Activated naive CD8-positive, alpha-beta T cell treated with anti-CD3 and anti-CD28 coated beads, Interleukin-2, amount 50 U/mL, for 24 hours (primary cell): ENCODE measurements at regions not wholly inside any gene's neighbourhood (a gene's known extent, or its start where the extent isn't known, plus 50 kb on each side); places are given as distances from the start of the nearest gene placed in this dataset.
A peak's percentile ranks its signal among the peaks of the same experiment; 100 is the strongest.

Experiments
- ATAC-seq: fragments of 150-1000 bp; cut with Tn5 transposase; one replicate; pipeline ENCODE4 v1.10.0; 2021
- DNase-seq: peaks from one replicate; pipeline ENCODE4 v3.0.0; 2021
- H3K27ac Mint-ChIP-seq: one replicate; pipeline ENCODE4 v1.8.0; 2021; ENCODE audit warnings: mild to moderate bottlenecking, mixed read lengths
- H3K27me3 Mint-ChIP-seq: one replicate; pipeline ENCODE4 v1.8.0; 2021; ENCODE audit warnings: mixed read lengths
- H3K36me3 Mint-ChIP-seq: one replicate; pipeline ENCODE4 v1.8.0; 2021; ENCODE audit warnings: low read depth, mixed read lengths
- H3K4me1 Mint-ChIP-seq: one replicate; pipeline ENCODE4 v1.8.0; 2021; ENCODE audit warnings: mixed read lengths
- H3K4me3 Mint-ChIP-seq: one replicate; pipeline ENCODE4 v1.8.0; 2021; ENCODE audit warnings: mild to moderate bottlenecking, moderate library complexity, mixed read lengths
- H3K9me3 Mint-ChIP-seq: one replicate; pipeline ENCODE4 v1.8.0; 2021; ENCODE audit warnings: mixed read lengths

DNA sequence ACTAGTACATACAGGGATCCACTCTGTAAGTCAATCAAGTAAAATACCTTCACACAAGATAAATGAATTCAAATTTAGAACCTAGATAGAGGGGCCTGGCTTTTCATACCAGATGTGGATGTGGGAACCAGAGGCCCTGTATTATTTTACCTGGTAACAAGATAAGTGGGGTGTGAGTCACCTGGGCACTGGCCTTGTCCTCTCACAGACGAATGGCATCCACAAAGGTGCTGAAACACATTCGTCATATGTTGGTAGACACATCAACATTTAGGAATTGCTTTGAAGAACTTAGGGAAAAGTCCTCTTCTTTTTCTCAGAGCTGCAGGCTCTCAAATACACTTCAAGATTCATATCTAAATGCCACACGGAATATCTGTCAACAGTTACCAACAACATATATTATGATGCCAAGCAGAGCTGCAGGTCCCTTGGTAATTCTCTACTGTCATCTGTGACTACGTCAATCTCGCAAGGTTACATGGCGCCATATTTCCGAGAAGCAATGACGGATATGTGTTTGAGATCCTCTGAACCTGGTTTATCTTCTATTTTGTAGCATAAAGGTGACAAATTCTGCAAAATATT lies 618.6 kb downstream of the EPM2A start:
- ATAC-seq: no peak
- Mint-ChIP-seq H3K9me3 (no peaks in the 10 kb centered on the region), H3K27ac (no peak overlapping the region), H3K4me1 (no peaks in the 10 kb centered on the region), H3K27me3 (peaks cover 8% of the 10 kb centered on the region), H3K36me3 (no peaks in the 10 kb centered on the region), H3K4me3 (no peak overlapping the region)
- DNase-seq: no peak

GRCh38 chr6:145118224-145118623 lies 617.1 kb downstream of the EPM2A start:
- DNase-seq (no peak), ATAC-seq (no peak)
- H3K27ac Mint-ChIP-seq: no peak overlapping the region
- no peaks in the 10 kb centered on the region for H3K4me1 Mint-ChIP-seq
- no peaks in the 10 kb centered on the region for H3K36me3 Mint-ChIP-seq
- H3K4me3 Mint-ChIP-seq: no peak overlapping the region
- H3K27me3 Mint-ChIP-seq: peaks cover 2% of the 10 kb centered on the region
- H3K9me3 Mint-ChIP-seq: no peaks in the 10 kb centered on the region

DNA sequence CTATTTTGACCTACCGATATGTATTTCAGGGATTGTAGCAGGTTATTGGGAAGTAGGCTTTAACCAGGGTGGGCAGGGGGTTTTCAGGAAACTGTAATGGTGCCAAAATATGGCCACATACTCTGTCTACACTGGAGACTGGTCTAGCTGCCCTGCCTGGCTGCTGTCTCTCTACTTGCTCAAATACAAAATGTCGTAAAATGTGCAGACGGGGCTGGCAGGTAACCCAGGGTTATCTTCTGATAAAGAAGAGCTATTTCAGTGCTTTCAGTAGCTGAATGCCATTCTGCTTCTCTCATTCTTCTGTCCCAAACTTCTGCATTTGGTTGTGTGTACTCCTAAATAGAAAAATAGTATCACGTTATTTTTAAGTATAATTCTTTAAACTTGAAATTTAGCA lies 616.2 kb downstream of the EPM2A start:
- no peak overlapping the region for H3K27ac Mint-ChIP-seq
- no peak for ATAC-seq

DNA sequence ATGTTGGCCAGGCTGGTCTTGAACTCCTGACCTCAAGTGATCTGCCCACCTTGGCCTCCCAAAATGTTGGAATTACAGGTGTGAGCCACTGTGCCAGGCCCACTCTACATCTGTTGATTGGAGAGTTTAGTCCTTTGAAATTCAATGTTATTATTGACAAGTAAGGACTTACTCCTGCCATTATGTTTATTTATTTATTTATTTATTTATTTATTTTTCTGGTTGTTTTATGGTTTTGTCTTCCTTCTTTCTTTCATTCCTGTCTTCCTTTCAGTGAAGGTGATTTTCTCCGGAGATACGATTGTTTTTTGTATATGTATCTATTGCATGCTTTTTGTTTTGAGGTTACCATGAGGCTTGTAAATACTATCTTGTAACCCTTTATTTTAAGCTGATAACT lies 602.6 kb downstream of the EPM2A start:
- DNase-seq: no peak
- H3K4me3 Mint-ChIP-seq: no peak overlapping the region
- H3K27ac Mint-ChIP-seq: no peak overlapping the region
- H3K9me3 Mint-ChIP-seq: peaks cover 3% of the 10 kb centered on the region
- ATAC-seq: no peak
- no peaks in the 10 kb centered on the region for H3K36me3 Mint-ChIP-seq
- peaks cover 4% of the 10 kb centered on the region for H3K27me3 Mint-ChIP-seq
- H3K4me1 Mint-ChIP-seq: no peaks in the 10 kb centered on the region

More for the DNA sequence above, 616.2 kb downstream of the EPM2A start:
- H3K4me1 Mint-ChIP-seq: no peaks in the 10 kb centered on the region
- H3K27me3 Mint-ChIP-seq: peaks cover 2% of the 10 kb centered on the region
- DNase-seq: no peak
- no peak overlapping the region for H3K4me3 Mint-ChIP-seq
- H3K9me3 Mint-ChIP-seq: no peaks in the 10 kb centered on the region
- H3K36me3 Mint-ChIP-seq: no peaks in the 10 kb centered on the region

- Mint-ChIP-seq H3K4me1 (no peaks in the 10 kb centered on the region), H3K36me3 (no peaks in the 10 kb centered on the region), H3K4me3 (no peak overlapping the region), H3K9me3 (peaks cover 3% of the 10 kb centered on the region), H3K27me3 (peaks cover 8% of the 10 kb centered on the region), H3K27ac (no peak overlapping the region)
- DNase-seq: no peak
- ATAC-seq: no peak
Observed at GRCh38 chr6:145135702-145136101, 599.6 kb downstream of the EPM2A start.

GRCh38 chr6:145137425-145137824 lies 597.9 kb downstream of the EPM2A start:
- Mint-ChIP-seq H3K27ac (no peak overlapping the region), H3K36me3 (no peaks in the 10 kb centered on the region), H3K4me1 (no peaks in the 10 kb centered on the region), H3K9me3 (peaks cover 3% of the 10 kb centered on the region), H3K27me3 (peaks cover 8% of the 10 kb centered on the region), H3K4me3 (no peak overlapping the region)
- ATAC-seq: no peak
- DNase-seq: no peak

- H3K4me3 Mint-ChIP-seq: no peak overlapping the region
- no peaks in the 10 kb centered on the region for H3K9me3 Mint-ChIP-seq
- ATAC-seq (no peak), DNase-seq (no peak)
- H3K4me1 Mint-ChIP-seq: no peaks in the 10 kb centered on the region
- no peaks in the 10 kb centered on the region for H3K36me3 Mint-ChIP-seq
- no peak overlapping the region for H3K27ac Mint-ChIP-seq
- H3K27me3 Mint-ChIP-seq: peaks cover 7% of the 10 kb centered on the region
Observed at GRCh38 chr6:145138469-145139139, 596.7 kb downstream of the EPM2A start.

GRCh38 chr6:145139140-145139850 lies 596.0 kb downstream of the EPM2A start:
- Mint-ChIP-seq H3K9me3 (no peaks in the 10 kb centered on the region), H3K36me3 (no peaks in the 10 kb centered on the region), H3K27ac (no peak overlapping the region), H3K27me3 (peaks cover 7% of the 10 kb centered on the region), H3K4me3 (no peak overlapping the region), H3K4me1 (no peaks in the 10 kb centered on the region)
- no peak for DNase-seq
- ATAC-seq: no peak

- Mint-ChIP-seq H3K4me1 (no peaks in the 10 kb centered on the region), H3K36me3 (no peaks in the 10 kb centered on the region)
Observed at GRCh38 chr6:145139895-145140294, 595.4 kb downstream of the EPM2A start.

GRCh38 chr6:145141572-145141971 lies 593.7 kb downstream of the EPM2A start:
- Mint-ChIP-seq H3K9me3 (no peaks in the 10 kb centered on the region), H3K4me3 (no peak overlapping the region), H3K4me1 (no peaks in the 10 kb centered on the region), H3K27me3 (peaks cover 9% of the 10 kb centered on the region), H3K27ac (no peak overlapping the region), H3K36me3 (no peaks in the 10 kb centered on the region)
- DNase-seq (no peak), ATAC-seq (no peak)

More at GRCh38 chr6:145139895-145140294, 595.4 kb downstream of the EPM2A start:
- no peak overlapping the region for H3K4me3 Mint-ChIP-seq
- no peak for ATAC-seq
- no peak overlapping the region for H3K27ac Mint-ChIP-seq
- no peak for DNase-seq
- no peaks in the 10 kb centered on the region for H3K9me3 Mint-ChIP-seq
- peaks cover 7% of the 10 kb centered on the region for H3K27me3 Mint-ChIP-seq

GRCh38 chr6:145142958-145143357 lies 592.4 kb downstream of the EPM2A start:
- no peak for ATAC-seq
- no peak for DNase-seq
- Mint-ChIP-seq H3K27ac (no peak overlapping the region), H3K4me1 (no peaks in the 10 kb centered on the region), H3K4me3 (no peak overlapping the region), H3K27me3 (peaks cover 10% of the 10 kb centered on the region), H3K9me3 (no peaks in the 10 kb centered on the region), H3K36me3 (no peaks in the 10 kb centered on the region)

- Mint-ChIP-seq H3K27me3 (peaks cover 10% of the 10 kb centered on the region), H3K27ac (no peak overlapping the region), H3K9me3 (no peaks in the 10 kb centered on the region), H3K4me3 (no peak overlapping the region), H3K36me3 (no peaks in the 10 kb centered on the region), H3K4me1 (no peaks in the 10 kb centered on the region)
- DNase-seq (no peak), ATAC-seq (no peak)
Observed at GRCh38 chr6:145143379-145143778, 591.9 kb downstream of the EPM2A start.

DNA sequence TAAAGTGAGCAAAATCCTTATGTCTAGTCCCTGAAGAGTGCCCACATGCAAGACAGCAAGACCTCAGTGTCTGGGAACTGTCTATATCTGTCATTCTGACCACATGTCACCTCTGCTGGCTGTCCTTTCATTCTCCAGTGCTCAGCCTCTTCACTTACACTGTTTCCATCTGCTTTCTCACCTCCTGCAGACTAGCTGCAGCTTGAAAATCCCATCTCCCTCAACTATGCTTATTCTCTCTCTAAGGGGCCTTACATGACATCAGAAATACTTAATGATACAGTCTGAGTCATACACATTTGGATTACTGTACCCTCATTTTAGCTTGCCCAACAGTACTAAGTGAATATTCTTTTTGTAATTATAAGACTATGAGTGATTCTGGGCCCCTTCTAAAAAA lies 587.8 kb downstream of the EPM2A start:
- H3K36me3 Mint-ChIP-seq: no peaks in the 10 kb centered on the region
- DNase-seq: no peak
- H3K27me3 Mint-ChIP-seq: peaks cover 9% of the 10 kb centered on the region
- H3K4me1 Mint-ChIP-seq: peaks cover 4% of the 10 kb centered on the region
- H3K4me3 Mint-ChIP-seq: no peak overlapping the region
- no peaks in the 10 kb centered on the region for H3K9me3 Mint-ChIP-seq
- peak; percentile 51 for ATAC-seq
- H3K27ac Mint-ChIP-seq: no peak overlapping the region

GRCh38 chr6:145147981-145148749 lies 587.2 kb downstream of the EPM2A start:
- ATAC-seq: peak; percentile 50

More at GRCh38 chr6:145147981-145148749, 587.2 kb downstream of the EPM2A start:
- H3K36me3 Mint-ChIP-seq: no peaks in the 10 kb centered on the region
- H3K9me3 Mint-ChIP-seq: no peaks in the 10 kb centered on the region
- no peak overlapping the region for H3K27ac Mint-ChIP-seq
- no peak overlapping the region for H3K4me3 Mint-ChIP-seq
- H3K4me1 Mint-ChIP-seq: peaks cover 4% of the 10 kb centered on the region
- H3K27me3 Mint-ChIP-seq: peaks cover 9% of the 10 kb centered on the region
- DNase-seq: no peak
